ENCODE measurements at regions not wholly inside any gene's neighbourhood (a gene's known extent, or its start where the extent isn't known, plus 50 kb on each side); places are given as distances from the start of the nearest gene placed in this dataset.

- dilution Hi-C loops (cut with MboI; ENCODE audit: extremely low pct_ligation_motif_present, low sequenced_read_pairs): no loop called here
Observed at GRCh38 chr22:22090650-22091399, 108.2 kb upstream of the TOP3B start.

More at GRCh38 chr22:22090650-22091399, 108.2 kb upstream of the TOP3B start:
- Histone ChIP-seq H3K36me3 (ENCODE audit: control insufficient read depth in 2 of 2, extremely low read depth in 1 of 2, insufficient read depth in 2 of 2, low read length in 2 of 2) (no peaks in the 10 kb centered on the region), H4K20me1 (replicated peaks; ENCODE audit: control insufficient read depth, extremely low read depth, insufficient read depth, low read length) (no peaks in the 10 kb centered on the region), H3K9ac (replicated peaks; ENCODE audit: extremely low read depth, insufficient read depth, low read length) (no peak overlapping the region), H3K4me2 (ENCODE audit: insufficient read depth, low read length) (no peak overlapping the region), H3K9me3 (replicated peaks; ENCODE audit: control insufficient read depth, insufficient read depth, low read length) (no peaks in the 10 kb centered on the region), H3K4me1 (ENCODE audit: control insufficient read depth, extremely low read depth, insufficient read depth, low read length) (no peaks in the 10 kb centered on the region), H3K27ac (ENCODE audit: insufficient read depth, low read depth, low read length) (no peak overlapping the region), H3K79me2 (ENCODE audit: control insufficient read depth, insufficient read depth, low read length) (no peaks in the 10 kb centered on the region), H3K4me3 (replicated peaks in 1 of 3; ENCODE audit: insufficient read depth in 1 of 3, low read depth in 1 of 3, low read length in 3 of 3) (no peak overlapping the region), H3K27me3 (ENCODE audit: control insufficient read depth in 2 of 2, insufficient read depth in 2 of 2, low read length in 2 of 2) (peaks cover 8 to 11% of the 10 kb centered on the region in 2 experiments), H2AFZ (ENCODE audit: low read depth, low read length) (no peak overlapping the region), H3K9me1 (replicated peaks; ENCODE audit: control insufficient read depth, extremely low read depth, insufficient read depth, low read length) (no peaks in the 10 kb centered on the region)
- ChIA-PET CTCF (no interaction called here), POLR2A (no interaction called here)
- TF ChIP-seq CTCF (IDR thresholded peaks at IDR 0.05; ENCODE audit: extremely low read depth in 1 of 2, insufficient read depth in 1 of 2, low read depth in 1 of 2, low read length in 2 of 2) (no peak), MYC (IDR thresholded peaks at IDR 0.05; ENCODE audit: low read depth, low read length) (no peak), POLR2A (IDR thresholded peaks at IDR 0.05; ENCODE audit: low read depth, low read length) (no peak), POLR2AphosphoS5 (IDR thresholded peaks at IDR 0.05; ENCODE audit: insufficient read depth, low read depth, low read length) (no peak), FOS (IDR thresholded peaks at IDR 0.05; ENCODE audit: borderline replicate concordance, insufficient read depth, low read length) (no peak), GATA2 (IDR thresholded peaks at IDR 0.05; ENCODE audit: insufficient read depth, insufficient read length, low read depth, low read length) (no peak), JUN (IDR thresholded peaks at IDR 0.05; ENCODE audit: borderline replicate concordance, insufficient read depth, insufficient read length, low read depth) (no peak), MAX (IDR thresholded peaks at IDR 0.05; ENCODE audit: insufficient read depth, insufficient read length) (no peak), EZH2 (IDR thresholded peaks at IDR 0.05; ENCODE audit: borderline replicate concordance, low read depth, low read length, severe bottlenecking) (no peak)
- FAIRE-seq: no peak
- intact Hi-C loops (cut with micrococcal nuclease): no loop called here
- no peak for DNase-seq (ENCODE audit: low read depth, low spot score)
- BruUV-seq (replicated peaks): no TSS peak

All from endothelial cell of umbilical vein (primary cell).